ENCODE measurements at regions not wholly inside any gene's neighbourhood (a gene's known extent, or its start where the extent isn't known, plus 50 kb on each side); places are given as distances from the start of the nearest gene placed in this dataset.

- TF ChIP-seq EP300 (IDR thresholded peaks at IDR 0.05): no peak
- TF ChIP-seq CTCF (IDR thresholded peaks at IDR 0.05): no peak
- no peak for TF ChIP-seq POLR2AphosphoS5 (IDR thresholded peaks at IDR 0.05)
- TF ChIP-seq POLR2A (IDR thresholded peaks at IDR 0.05; ENCODE audit: low read depth): no peak
- no peaks in the 10 kb centered on the region for H3K27me3 ChIP-seq
- H3K4me1 ChIP-seq: no peaks in the 10 kb centered on the region
- no peak overlapping the region for H3K4me3 ChIP-seq
- H3K36me3 ChIP-seq: no peaks in the 10 kb centered on the region
- no peak for DNase-seq (ENCODE audit: extremely low spot score)
- intact Hi-C loops (cut with DNase I): no loop called here
- no peaks in the 10 kb centered on the region for H3K9me3 ChIP-seq
- H3K27ac ChIP-seq (replicated peaks in 1 of 4): no peak overlapping the region
- WGBS: 89% methylated on average over 7 of the region's 7 CpGs
Measured at GRCh38 chr7:91421018-91421417, 156.8 kb downstream of the FZD1 start.

GRCh38 chr7:91424371-91424770 is 160.1 kb downstream of the FZD1 start:
- Histone ChIP-seq H3K36me3 (no peaks in the 10 kb centered on the region), H3K27me3 (no peaks in the 10 kb centered on the region), H3K4me1 (no peaks in the 10 kb centered on the region), H3K4me3 (no peak overlapping the region), H3K9me3 (no peaks in the 10 kb centered on the region), H3K27ac (replicated peaks in 1 of 4) (no peak overlapping the region)
- WGBS: 73% methylated on average over 1 of the region's 1 CpG
- TF ChIP-seq POLR2A (IDR thresholded peaks at IDR 0.05; ENCODE audit: low read depth): no peak
- no peak for TF ChIP-seq EP300 (IDR thresholded peaks at IDR 0.05)
- TF ChIP-seq CTCF (IDR thresholded peaks at IDR 0.05): no peak
- TF ChIP-seq POLR2AphosphoS5 (IDR thresholded peaks at IDR 0.05): no peak
- intact Hi-C loops (cut with DNase I): no loop called here
- DNase-seq (ENCODE audit: extremely low spot score): no peak

- H3K4me1 ChIP-seq: no peaks in the 10 kb centered on the region
- no peak overlapping the region for H3K4me3 ChIP-seq
- 82% methylated on average over 6 of the region's 6 CpGs for WGBS
- intact Hi-C loops (cut with DNase I): no loop called here
- H3K27me3 ChIP-seq: no peaks in the 10 kb centered on the region
- H3K36me3 ChIP-seq: no peaks in the 10 kb centered on the region
- TF ChIP-seq POLR2AphosphoS5 (IDR thresholded peaks at IDR 0.05) (no peak), POLR2A (IDR thresholded peaks at IDR 0.05; ENCODE audit: low read depth) (no peak), EP300 (IDR thresholded peaks at IDR 0.05) (no peak), CTCF (IDR thresholded peaks at IDR 0.05) (no peak)
- no peak overlapping the region for H3K27ac ChIP-seq (replicated peaks in 1 of 4)
- no peaks in the 10 kb centered on the region for H3K9me3 ChIP-seq
- no peak for DNase-seq (ENCODE audit: extremely low spot score)
Measured at GRCh38 chr7:91425149-91425548, 160.9 kb downstream of the FZD1 start.

GRCh38 chr7:91427051-91427450 is 162.8 kb downstream of the FZD1 start:
- no peaks in the 10 kb centered on the region for H3K4me1 ChIP-seq
- H3K9me3 ChIP-seq: no peaks in the 10 kb centered on the region
- H3K27ac ChIP-seq (replicated peaks in 1 of 4): no peak overlapping the region
- TF ChIP-seq POLR2A (IDR thresholded peaks at IDR 0.05; ENCODE audit: low read depth) (no peak), CTCF (IDR thresholded peaks at IDR 0.05) (no peak), POLR2AphosphoS5 (IDR thresholded peaks at IDR 0.05) (no peak), EP300 (IDR thresholded peaks at IDR 0.05) (no peak)
- no peaks in the 10 kb centered on the region for H3K36me3 ChIP-seq
- no peak for DNase-seq (ENCODE audit: extremely low spot score)
- intact Hi-C loops (cut with DNase I): no loop called here
- H3K27me3 ChIP-seq: no peaks in the 10 kb centered on the region
- no peak overlapping the region for H3K4me3 ChIP-seq

GRCh38 chr7:91431601-91432000 is 167.4 kb downstream of the FZD1 start:
- Histone ChIP-seq H3K27ac (replicated peaks in 1 of 4) (no peak overlapping the region), H3K27me3 (no peaks in the 10 kb centered on the region), H3K9me3 (no peaks in the 10 kb centered on the region), H3K4me1 (no peaks in the 10 kb centered on the region), H3K4me3 (no peak overlapping the region), H3K36me3 (no peaks in the 10 kb centered on the region)
- WGBS: 94% methylated on average over 1 of the region's 1 CpG
- TF ChIP-seq CTCF (IDR thresholded peaks at IDR 0.05): no peak
- TF ChIP-seq POLR2AphosphoS5 (IDR thresholded peaks at IDR 0.05): no peak
- no peak for TF ChIP-seq POLR2A (IDR thresholded peaks at IDR 0.05; ENCODE audit: low read depth)
- TF ChIP-seq EP300 (IDR thresholded peaks at IDR 0.05): no peak
- intact Hi-C loops (cut with DNase I): no loop called here
- DNase-seq (ENCODE audit: extremely low spot score): no peak

Measured in esophagus muscularis mucosa (tissue), 4 donors.